Endodermal cell (in vitro differentiated cells): ENCODE measurements at regions not wholly inside any gene's neighbourhood (a gene's known extent, or its start where the extent isn't known, plus 50 kb on each side); places are given as distances from the start of the nearest gene placed in this dataset.

Experiments used
- DNase-seq: peaks from one replicate; pipeline ENCODE4 v3.0.0-alpha.2; 2017
- H3K27ac ChIP-seq: 2 replicates; pipeline ENCODE4 v1.5.1; 2013; ENCODE audit warnings: mild to moderate bottlenecking, low read depth, low read length, moderate library complexity
- H3K27me3 ChIP-seq: 2 replicates; pipeline ENCODE4 v1.6.1; 2013; ENCODE audit warnings: mild to moderate bottlenecking, low read length, moderate library complexity; ENCODE audit not compliant: insufficient read depth, control insufficient read depth, poor library complexity, severe bottlenecking
- H3K36me3 ChIP-seq: 2 replicates; pipeline ENCODE4 v1.7.0; 2013; ENCODE audit warnings: mild to moderate bottlenecking, low read length, moderate library complexity; ENCODE audit not compliant: control insufficient read depth, insufficient read depth
- H3K4me1 ChIP-seq: one replicate; pipeline ENCODE4 v1.7.0; 2013; ENCODE audit warnings: low read length; ENCODE audit not compliant: control insufficient read depth, insufficient read depth
- H3K4me3 ChIP-seq: 2 replicates; pipeline ENCODE4 v1.5.1; 2013; ENCODE audit warnings: mild to moderate bottlenecking, low read length, moderate library complexity
- H3K9ac ChIP-seq: 2 replicates; pipeline ENCODE4 v1.6.1; 2013; ENCODE audit warnings: mild to moderate bottlenecking, low read length, moderate library complexity; ENCODE audit not compliant: poor library complexity, severe bottlenecking; ENCODE audit errors: extremely low read depth
- H3K9me3 ChIP-seq: 2 replicates; pipeline ENCODE4 v1.6.1; 2013; ENCODE audit warnings: mild to moderate bottlenecking, low read length, moderate library complexity; ENCODE audit not compliant: control insufficient read depth
- H3K27ac Mint-ChIP-seq: 2 replicates; pipeline ENCODE4 v1.8.0; 2020; ENCODE audit warnings: mixed read lengths
- H3K27me3 Mint-ChIP-seq: 2 replicates; pipeline ENCODE4 v1.8.0; 2021; ENCODE audit warnings: mild to moderate bottlenecking, mixed read lengths; ENCODE audit not compliant: insufficient read depth
- H3K36me3 Mint-ChIP-seq: 2 replicates; pipeline ENCODE4 v1.8.0; 2020; ENCODE audit warnings: low read depth, mixed read lengths
- H3K4me1 Mint-ChIP-seq: 2 replicates; pipeline ENCODE4 v1.8.0; 2020; ENCODE audit warnings: mixed read lengths
- H3K4me3 Mint-ChIP-seq: 2 replicates; pipeline ENCODE4 v1.8.0; 2020; ENCODE audit warnings: mild to moderate bottlenecking, moderate library complexity, mixed read lengths
- H3K9me3 Mint-ChIP-seq: 2 replicates; pipeline ENCODE4 v1.8.0; 2020; ENCODE audit warnings: mild to moderate bottlenecking, mixed read lengths
- WGBS, 2 experiments: methylation state at CpG; one replicate each; pipeline versions ENCODE4 v1.1.5 to v1.1.7; 2013; ENCODE audit warnings: missing lambda C conversion rate in 2 of 2, mixed read lengths in 1 of 2; ENCODE audit not compliant: insufficient coverage in 1 of 2, insufficient read length in 1 of 2; 5-methylcytosine and 5-hydroxymethylcytosine counted together
- TF ChIP-seq, protein P1 (sequence below): fragments of 200-600 bp; sonication (generic); conservative IDR thresholded peaks from 2 replicates; pipeline ENCODE4 v1.5.0; 2021; ENCODE audit warnings: antibody characterized with exemption, mild to moderate bottlenecking

DNA sequence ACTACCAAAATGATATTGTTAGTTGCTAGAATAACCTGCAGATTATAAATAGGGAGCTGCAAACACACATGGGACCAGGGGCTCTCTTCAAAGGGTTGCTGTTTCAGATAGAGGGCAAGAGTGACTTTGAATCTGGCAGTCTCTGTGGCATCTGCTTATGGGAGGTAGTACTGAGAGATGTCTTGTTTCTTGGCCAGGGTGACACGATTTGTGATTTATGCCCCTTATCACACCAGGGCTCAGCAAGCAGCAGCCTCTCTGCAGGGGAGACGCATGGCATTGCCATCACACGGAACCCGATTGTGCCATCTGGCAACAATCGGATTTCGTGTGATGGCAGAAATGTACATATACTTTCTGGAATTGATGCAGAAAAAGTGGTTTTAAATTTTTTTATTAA, 615.6 kb downstream of the ZNF608 start:
- no peak overlapping the region for H3K27ac Mint-ChIP-seq
- Histone ChIP-seq H3K27me3 (no peaks in the 10 kb centered on the region), H3K27ac (no peak overlapping the region), H3K4me1 (no peaks in the 10 kb centered on the region), H3K4me3 (no peak overlapping the region), H3K9ac (no peak overlapping the region), H3K36me3 (no peaks in the 10 kb centered on the region), H3K9me3 (peaks cover 3% of the 10 kb centered on the region)
- H3K36me3 Mint-ChIP-seq: peaks cover 2% of the 10 kb centered on the region
- no peaks in the 10 kb centered on the region for H3K4me1 Mint-ChIP-seq
- TF ChIP-seq, protein P1, sequence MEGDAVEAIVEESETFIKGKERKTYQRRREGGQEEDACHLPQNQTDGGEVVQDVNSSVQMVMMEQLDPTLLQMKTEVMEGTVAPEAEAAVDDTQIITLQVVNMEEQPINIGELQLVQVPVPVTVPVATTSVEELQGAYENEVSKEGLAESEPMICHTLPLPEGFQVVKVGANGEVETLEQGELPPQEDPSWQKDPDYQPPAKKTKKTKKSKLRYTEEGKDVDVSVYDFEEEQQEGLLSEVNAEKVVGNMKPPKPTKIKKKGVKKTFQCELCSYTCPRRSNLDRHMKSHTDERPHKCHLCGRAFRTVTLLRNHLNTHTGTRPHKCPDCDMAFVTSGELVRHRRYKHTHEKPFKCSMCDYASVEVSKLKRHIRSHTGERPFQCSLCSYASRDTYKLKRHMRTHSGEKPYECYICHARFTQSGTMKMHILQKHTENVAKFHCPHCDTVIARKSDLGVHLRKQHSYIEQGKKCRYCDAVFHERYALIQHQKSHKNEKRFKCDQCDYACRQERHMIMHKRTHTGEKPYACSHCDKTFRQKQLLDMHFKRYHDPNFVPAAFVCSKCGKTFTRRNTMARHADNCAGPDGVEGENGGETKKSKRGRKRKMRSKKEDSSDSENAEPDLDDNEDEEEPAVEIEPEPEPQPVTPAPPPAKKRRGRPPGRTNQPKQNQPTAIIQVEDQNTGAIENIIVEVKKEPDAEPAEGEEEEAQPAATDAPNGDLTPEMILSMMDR: no peak
- 94 to 96% methylated on average over 2 to 6 of the region's 6 CpGs for WGBS, 2 experiments
- H3K27me3 Mint-ChIP-seq: no peaks in the 10 kb centered on the region
- peaks cover 3% of the 10 kb centered on the region for H3K9me3 Mint-ChIP-seq
- DNase-seq: no peak
- no peak overlapping the region for H3K4me3 Mint-ChIP-seq

- Histone ChIP-seq H3K4me1 (no peaks in the 10 kb centered on the region), H3K9ac (no peak overlapping the region), H3K9me3 (no peaks in the 10 kb centered on the region), H3K4me3 (no peak overlapping the region), H3K27ac (peak overlapping the region; percentile 1), H3K36me3 (no peaks in the 10 kb centered on the region), H3K27me3 (no peaks in the 10 kb centered on the region)
- no peak overlapping the region for H3K27ac Mint-ChIP-seq
- TF ChIP-seq, protein P1: no peak
- H3K9me3 Mint-ChIP-seq: no peaks in the 10 kb centered on the region
- WGBS, 2 experiments: 88 to 100% methylated on average over 1 to 3 of the region's 3 CpGs
- no peaks in the 10 kb centered on the region for H3K36me3 Mint-ChIP-seq
- no peak for DNase-seq
- H3K27me3 Mint-ChIP-seq: no peaks in the 10 kb centered on the region
- H3K4me1 Mint-ChIP-seq: peaks cover 7% of the 10 kb centered on the region
- H3K4me3 Mint-ChIP-seq: no peak overlapping the region
Measured at GRCh38 chr5:124128867-124129266, 616.9 kb downstream of the CSNK1G3 start.

- H3K36me3 ChIP-seq: no peaks in the 10 kb centered on the region
- TF ChIP-seq, protein P1: no peak
- no peak overlapping the region for H3K27ac Mint-ChIP-seq
- WGBS, 2 experiments: 95% methylated on average over 5 of the region's 5 CpGs; no CpG with 5 or more reads in 1 of the 2 experiments
- peaks cover 2% of the 10 kb centered on the region for H3K36me3 Mint-ChIP-seq
- no peak overlapping the region for H3K9ac ChIP-seq
- no peak for DNase-seq
- H3K27me3 ChIP-seq: no peaks in the 10 kb centered on the region
- H3K27ac ChIP-seq: peak overlapping the region; percentile 96
- H3K27me3 Mint-ChIP-seq: no peaks in the 10 kb centered on the region
- H3K4me1 ChIP-seq: no peaks in the 10 kb centered on the region
- no peaks in the 10 kb centered on the region for H3K9me3 ChIP-seq
- peaks cover 7% of the 10 kb centered on the region for H3K4me1 Mint-ChIP-seq
- no peak overlapping the region for H3K4me3 ChIP-seq
- no peaks in the 10 kb centered on the region for H3K9me3 Mint-ChIP-seq
- H3K4me3 Mint-ChIP-seq: no peak overlapping the region
Measured at GRCh38 chr5:124126504-124127217, 614.7 kb downstream of the CSNK1G3 start.
